ENCODE measurements at regions not wholly inside any gene's neighbourhood (a gene's known extent, or its start where the extent isn't known, plus 50 kb on each side); places are given as distances from the start of the nearest gene placed in this dataset.

- TF ChIP-seq SALL2 (CRISPR knock-in tag; IDR thresholded peaks at IDR 0.05) (no peak), ZNF550 (CRISPR knock-in tag; IDR thresholded peaks at IDR 0.05; ENCODE audit: borderline replicate concordance) (no peak), ATF7 (IDR thresholded peaks at IDR 0.05) (no peak), ATF7 (CRISPR knock-in tag; IDR thresholded peaks at IDR 0.05) (no peak), NR1H2 (CRISPR knock-in tag; IDR thresholded peaks at IDR 0.05; ENCODE audit: borderline replicate concordance, low read depth) (no peak), ZNF563 (CRISPR knock-in tag; IDR thresholded peaks at IDR 0.05) (no peak), ZNF530 (CRISPR knock-in tag; IDR thresholded peaks at IDR 0.05; ENCODE audit: low read depth) (no peak), ZNF549 (CRISPR knock-in tag; IDR thresholded peaks at IDR 0.05) (no peak), ZHX2 (IDR thresholded peaks at IDR 0.05; ENCODE audit: low read depth) (no peak), ZHX2 (CRISPR knock-in tag; IDR thresholded peaks at IDR 0.05; ENCODE audit: borderline replicate concordance) (no peak), DMAP1 (CRISPR knock-in tag; IDR thresholded peaks at IDR 0.05) (peak; percentile 89; the same call in 1 of the 2 replicates), ZNF75D (CRISPR knock-in tag; IDR thresholded peaks at IDR 0.05; ENCODE audit: borderline replicate concordance) (no peak), ZSCAN9 (CRISPR knock-in tag; IDR thresholded peaks at IDR 0.05; ENCODE audit: borderline replicate concordance) (no peak), ARID2 (CRISPR knock-in tag; IDR thresholded peaks at IDR 0.05; ENCODE audit: borderline replicate concordance) (no peak)
- TF ChIP-seq, protein P1, sequence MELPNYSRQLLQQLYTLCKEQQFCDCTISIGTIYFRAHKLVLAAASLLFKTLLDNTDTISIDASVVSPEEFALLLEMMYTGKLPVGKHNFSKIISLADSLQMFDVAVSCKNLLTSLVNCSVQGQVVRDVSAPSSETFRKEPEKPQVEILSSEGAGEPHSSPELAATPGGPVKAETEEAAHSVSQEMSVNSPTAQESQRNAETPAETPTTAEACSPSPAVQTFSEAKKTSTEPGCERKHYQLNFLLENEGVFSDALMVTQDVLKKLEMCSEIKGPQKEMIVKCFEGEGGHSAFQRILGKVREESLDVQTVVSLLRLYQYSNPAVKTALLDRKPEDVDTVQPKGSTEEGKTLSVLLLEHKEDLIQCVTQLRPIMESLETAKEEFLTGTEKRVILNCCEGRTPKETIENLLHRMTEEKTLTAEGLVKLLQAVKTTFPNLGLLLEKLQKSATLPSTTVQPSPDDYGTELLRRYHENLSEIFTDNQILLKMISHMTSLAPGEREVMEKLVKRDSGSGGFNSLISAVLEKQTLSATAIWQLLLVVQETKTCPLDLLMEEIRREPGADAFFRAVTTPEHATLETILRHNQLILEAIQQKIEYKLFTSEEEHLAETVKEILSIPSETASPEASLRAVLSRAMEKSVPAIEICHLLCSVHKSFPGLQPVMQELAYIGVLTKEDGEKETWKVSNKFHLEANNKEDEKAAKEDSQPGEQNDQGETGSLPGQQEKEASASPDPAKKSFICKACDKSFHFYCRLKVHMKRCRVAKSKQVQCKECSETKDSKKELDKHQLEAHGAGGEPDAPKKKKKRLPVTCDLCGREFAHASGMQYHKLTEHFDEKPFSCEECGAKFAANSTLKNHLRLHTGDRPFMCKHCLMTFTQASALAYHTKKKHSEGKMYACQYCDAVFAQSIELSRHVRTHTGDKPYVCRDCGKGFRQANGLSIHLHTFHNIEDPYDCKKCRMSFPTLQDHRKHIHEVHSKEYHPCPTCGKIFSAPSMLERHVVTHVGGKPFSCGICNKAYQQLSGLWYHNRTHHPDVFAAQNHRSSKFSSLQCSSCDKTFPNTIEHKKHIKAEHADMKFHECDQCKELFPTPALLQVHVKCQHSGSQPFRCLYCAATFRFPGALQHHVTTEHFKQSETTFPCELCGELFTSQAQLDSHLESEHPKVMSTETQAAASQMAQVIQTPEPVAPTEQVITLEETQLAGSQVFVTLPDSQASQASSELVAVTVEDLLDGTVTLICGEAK (IDR thresholded peaks at IDR 0.05) = no peak
- TF ChIP-seq, protein P1 (CRISPR knock-in tag; IDR thresholded peaks at IDR 0.05) = no peak
These were observed 196.7 kb upstream of the GSE1 start (continued) for GRCh38 chr16:85416228-85417109.
